CD14-positive monocyte (primary cell): ENCODE measurements at regions not wholly inside any gene's neighbourhood (a gene's known extent, or its start where the extent isn't known, plus 50 kb on each side); places are given as distances from the start of the nearest gene placed in this dataset.
"Not testable (repeated sequence)": the region's sequence is repeated elsewhere in the genome, so short reads cannot be mapped to it uniquely, and the experiment has no call there.

ENCODE experiments used
- DNase-seq, 3 donors: peaks; one replicate each; pipeline ENCODE4 v3.0.0-alpha.2; 2011 to 2022
- H2AFZ ChIP-seq: 2 replicates; pipeline ENCODE4 v1.6.0; 2012; ENCODE audit warnings: mild to moderate bottlenecking, low read depth, low read length, inconsistent platforms; ENCODE audit not compliant: insufficient read depth, poor library complexity, severe bottlenecking
- H3K27ac ChIP-seq, 2 donors: 1 replicate in 1 of 2; 2 replicates in 1 of 2; pipeline ENCODE4 v1.5.1; 2012 to 2013; ENCODE audit warnings: low read length in 2 of 2, control low read depth in 1 of 2, inconsistent platforms in 1 of 2, low read depth in 1 of 2, mild to moderate bottlenecking in 1 of 2
- H3K27me3 ChIP-seq, 2 donors: one replicate each; pipeline versions ENCODE4 v1.6.0 to v1.6.1; 2011 to 2013; ENCODE audit warnings: low read length in 2 of 2; ENCODE audit not compliant: control insufficient read depth in 2 of 2, insufficient read depth in 2 of 2
- H3K36me3 ChIP-seq, 2 donors: replicated peaks in 1 of 2; 1 replicate in 1 of 2; 2 replicates in 1 of 2; pipeline versions ENCODE4 v1.5.1 to v1.6.1; 2012 to 2013; ENCODE audit warnings: low read length in 2 of 2, control low read depth in 1 of 2, inconsistent platforms in 1 of 2, mild to moderate bottlenecking in 1 of 2; ENCODE audit not compliant: insufficient read depth in 2 of 2, control insufficient read depth in 1 of 2
- H3K4me1 ChIP-seq, 2 donors: 1 replicate in 1 of 2; 2 replicates in 1 of 2; pipeline versions ENCODE4 v1.5.1 to v1.6.1; 2012 to 2013; ENCODE audit warnings: low read length in 2 of 2, control low read depth in 1 of 2, inconsistent platforms in 1 of 2, mild to moderate bottlenecking in 1 of 2, moderate library complexity in 1 of 2; ENCODE audit not compliant: insufficient read depth in 2 of 2, control insufficient read depth in 1 of 2
- H3K4me2 ChIP-seq: replicated peaks from 2 replicates; pipeline ENCODE3; 2012; ENCODE audit warnings: low read length, moderate library complexity, mild to moderate bottlenecking; ENCODE audit not compliant: poor library complexity, severe bottlenecking; ENCODE audit errors: extremely low read depth
- H3K4me3 ChIP-seq, 3 experiments: fragments of 200-600 bp in 1 of 3; sonication (generic) in 1 of 3; replicated peaks in 1 of 3; 1 replicate in 2 of 3; 2 replicates in 1 of 3; pipeline ENCODE4 v1.5.1; 2011 to 2013; ENCODE audit warnings: low read length in 3 of 3, mild to moderate bottlenecking in 3 of 3, control low read depth in 2 of 3, low read depth in 2 of 3, inconsistent platforms in 1 of 3, moderate library complexity in 1 of 3
- H3K79me2 ChIP-seq: 2 replicates; pipeline ENCODE4 v1.6.0; 2012; ENCODE audit warnings: mild to moderate bottlenecking, control low read depth, inconsistent platforms, low read length, moderate library complexity; ENCODE audit not compliant: insufficient read depth
- H3K9ac ChIP-seq: 2 replicates; pipeline ENCODE4 v1.6.0; 2017; ENCODE audit warnings: low read length, mild to moderate bottlenecking; ENCODE audit not compliant: insufficient read depth, poor library complexity, severe bottlenecking
- H3K9me3 ChIP-seq, 2 donors: replicated peaks in 1 of 2; 1 replicate in 1 of 2; 2 replicates in 1 of 2; pipeline versions ENCODE4 v1.5.1 to v1.6.1; 2012 to 2013; ENCODE audit warnings: low read length in 2 of 2, control low read depth in 1 of 2; ENCODE audit not compliant: control insufficient read depth in 1 of 2, insufficient read depth in 1 of 2
- H4K20me1 ChIP-seq: 2 replicates; pipeline ENCODE4 v1.6.0; 2012; ENCODE audit warnings: mild to moderate bottlenecking, low read length, control low read depth, moderate library complexity; ENCODE audit not compliant: insufficient read depth
- H3K27ac Mint-ChIP-seq, 7 donors: one replicate each; pipeline ENCODE4 v1.8.0; 2020; ENCODE audit warnings: mild to moderate bottlenecking in 7 of 7, mixed read lengths in 7 of 7, moderate library complexity in 6 of 7, inconsistent platforms in 2 of 7
- H3K27me3 Mint-ChIP-seq, 3 donors: one replicate each; pipeline ENCODE4 v1.8.0; 2021 to 2022; ENCODE audit warnings: low read depth in 3 of 3, mild to moderate bottlenecking in 3 of 3, mixed read lengths in 3 of 3, moderate library complexity in 3 of 3, inconsistent platforms in 1 of 3
- H3K36me3 Mint-ChIP-seq, 2 donors: one replicate each; pipeline ENCODE4 v1.8.0; 2020; ENCODE audit warnings: mixed read lengths in 2 of 2, inconsistent platforms in 1 of 2, mild to moderate bottlenecking in 1 of 2
- H3K4me1 Mint-ChIP-seq: one replicate; pipeline ENCODE4 v1.8.0; 2020; ENCODE audit warnings: mild to moderate bottlenecking, mixed read lengths
- H3K4me3 Mint-ChIP-seq, 2 donors: one replicate each; pipeline ENCODE4 v1.8.0; 2020; ENCODE audit warnings: mild to moderate bottlenecking in 2 of 2, mixed read lengths in 2 of 2, moderate library complexity in 1 of 2
- H3K9me3 Mint-ChIP-seq, 7 donors: one replicate each; pipeline ENCODE4 v1.8.0; 2020 to 2022; ENCODE audit warnings: mixed read lengths in 7 of 7, mild to moderate bottlenecking in 6 of 7, moderate library complexity in 6 of 7, inconsistent platforms in 2 of 7
- WGBS: methylation state at CpG from one replicate; pipeline ENCODE4 v1.1.5; 2013; ENCODE audit warnings: missing lambda C conversion rate; ENCODE audit not compliant: insufficient coverage; 5-methylcytosine and 5-hydroxymethylcytosine counted together
- intact Hi-C, 2 donors: fragments of 100-400 bp; cut with micrococcal nuclease; formaldehyde crosslinking; loops; one replicate each; pipeline versions ENCODE4 v1.15.0 to v1.15.1; 2023

DNA sequence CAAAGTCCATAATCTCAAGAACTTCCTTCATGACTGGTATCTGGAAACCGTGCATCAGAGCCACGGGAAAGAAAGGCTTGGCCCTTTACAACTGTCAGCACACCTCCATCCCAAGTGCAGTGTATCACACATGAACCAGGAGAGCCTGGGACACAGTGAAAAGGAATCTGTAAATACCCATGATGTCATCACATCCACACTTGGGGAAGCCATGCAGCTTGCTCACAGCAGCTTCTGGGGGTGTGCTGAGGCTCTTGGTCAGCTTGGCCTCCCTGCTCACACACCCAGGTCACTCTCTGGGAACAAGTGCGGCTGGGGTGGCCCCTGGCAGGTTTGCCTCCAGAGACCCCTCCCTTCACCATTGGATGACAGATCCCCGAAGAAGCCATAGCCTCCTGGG is 51.6 kb upstream of the ASAH2B start:
- H3K27ac Mint-ChIP-seq, H3K9me3 ChIP-seq, H2AFZ ChIP-seq, H3K27ac ChIP-seq, H3K9ac ChIP-seq, H3K4me2 ChIP-seq, intact Hi-C loops, H3K36me3 ChIP-seq, H3K27me3 Mint-ChIP-seq, H3K27me3 ChIP-seq, H3K4me3 Mint-ChIP-seq, DNase-seq, H3K36me3 Mint-ChIP-seq, H3K4me3 ChIP-seq, H3K79me2 ChIP-seq, H3K9me3 Mint-ChIP-seq, H4K20me1 ChIP-seq, H3K4me1 Mint-ChIP-seq, H3K4me1 ChIP-seq: not testable (repeated sequence)
- WGBS: 67% methylated on average over 2 of the region's 4 CpGs

DNA sequence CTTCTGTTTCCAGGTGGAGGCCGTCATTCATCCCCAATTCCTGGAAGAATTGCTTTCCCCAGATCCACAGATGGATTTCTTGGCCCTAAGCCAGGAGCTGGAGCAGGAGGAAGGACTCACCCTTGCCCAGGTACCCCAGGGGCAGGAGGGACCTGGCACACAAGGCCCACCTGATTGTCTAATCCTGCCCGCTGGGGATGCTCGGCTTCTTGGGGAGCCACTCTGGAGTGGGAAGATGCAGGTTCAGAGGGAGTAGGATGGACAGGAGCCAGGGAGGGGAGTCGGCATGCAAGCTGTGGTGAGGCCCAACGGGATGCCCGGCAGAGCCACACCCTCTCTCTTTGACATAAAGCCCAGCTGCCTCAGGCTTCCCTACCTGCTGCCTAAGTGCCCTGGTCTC is 55.4 kb upstream of the ASAH2B start:
- H3K4me3 Mint-ChIP-seq, H3K27ac Mint-ChIP-seq, H3K27me3 Mint-ChIP-seq, H4K20me1 ChIP-seq, H3K36me3 ChIP-seq, H3K9me3 Mint-ChIP-seq, H3K4me2 ChIP-seq, H3K9ac ChIP-seq, H3K9me3 ChIP-seq, H3K4me3 ChIP-seq, H3K79me2 ChIP-seq, H3K27ac ChIP-seq, H3K4me1 Mint-ChIP-seq, DNase-seq, intact Hi-C loops, H2AFZ ChIP-seq, H3K4me1 ChIP-seq, H3K36me3 Mint-ChIP-seq, H3K27me3 ChIP-seq: not testable (repeated sequence)
- 87% methylated on average over 4 of the region's 6 CpGs for WGBS

DNA sequence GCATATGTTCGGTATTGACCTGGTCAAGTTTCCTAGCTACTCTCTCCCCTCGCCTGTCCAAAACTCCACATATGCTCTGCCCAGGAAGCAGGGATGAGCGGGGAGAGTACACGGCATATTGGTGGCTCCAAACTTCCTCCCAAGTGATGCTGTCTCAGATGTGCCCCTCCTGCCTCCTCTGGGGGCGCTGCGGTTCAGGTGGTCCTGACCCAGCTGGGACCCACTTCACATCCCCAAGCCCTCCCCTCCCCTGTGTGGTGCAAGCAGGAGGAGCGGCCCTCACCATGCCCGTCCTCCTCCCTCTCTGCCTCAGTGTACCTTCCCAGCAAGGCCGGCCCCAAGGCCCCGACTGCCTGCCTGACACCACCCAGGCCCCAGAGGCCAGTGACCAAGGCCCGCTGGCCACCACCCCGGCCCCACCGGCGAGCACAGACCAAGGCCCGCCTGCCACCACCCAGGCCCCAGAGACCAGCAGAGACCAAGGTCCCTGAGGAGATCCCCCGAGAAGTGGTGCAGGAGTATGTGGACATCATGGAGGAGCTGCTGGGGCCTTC is 56.5 kb upstream of the ASAH2B start:
- H3K9me3 ChIP-seq, H3K4me3 Mint-ChIP-seq, H3K27ac Mint-ChIP-seq, H2AFZ ChIP-seq, H3K4me1 Mint-ChIP-seq, H3K36me3 ChIP-seq, H3K4me3 ChIP-seq, H3K9ac ChIP-seq, H3K9me3 Mint-ChIP-seq, intact Hi-C loops, DNase-seq, H3K79me2 ChIP-seq, H3K4me1 ChIP-seq, H3K4me2 ChIP-seq, H3K36me3 Mint-ChIP-seq, H4K20me1 ChIP-seq, H3K27me3 Mint-ChIP-seq, H3K27ac ChIP-seq, H3K27me3 ChIP-seq: not testable (repeated sequence)
- 100% methylated on average over 1 of the region's 16 CpGs for WGBS

DNA sequence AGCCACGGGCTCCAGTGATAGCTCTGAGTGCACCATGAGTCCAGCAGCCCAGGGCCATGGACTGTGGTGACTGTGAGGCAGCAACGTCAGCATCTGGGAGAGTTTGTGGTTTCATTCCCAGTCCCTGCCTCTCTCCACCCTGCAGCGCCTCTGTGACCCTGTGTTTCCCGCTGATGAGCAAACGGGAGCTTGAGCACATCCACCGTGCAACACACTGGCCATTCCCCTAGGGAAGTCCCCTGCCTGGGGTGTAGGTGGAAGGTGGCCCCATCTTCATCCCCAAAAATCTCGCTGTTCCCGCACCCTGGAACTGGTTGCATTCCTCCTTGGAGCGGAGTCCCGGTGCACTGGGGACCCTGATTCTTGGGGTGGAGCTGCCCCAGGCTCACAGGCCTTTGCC is 56.9 kb upstream of the SGMS1 start:
- H3K4me3 ChIP-seq, H3K27ac Mint-ChIP-seq: not testable (repeated sequence)
- 100% methylated on average over 1 of the region's 10 CpGs for WGBS

More for the DNA sequence above, 56.9 kb upstream of the SGMS1 start:
- H3K4me2 ChIP-seq, H3K27me3 ChIP-seq, H3K9me3 Mint-ChIP-seq, H3K4me3 Mint-ChIP-seq, DNase-seq, H3K9ac ChIP-seq, H3K9me3 ChIP-seq, intact Hi-C loops, H3K27ac ChIP-seq, H3K4me1 Mint-ChIP-seq, H3K79me2 ChIP-seq, H2AFZ ChIP-seq, H4K20me1 ChIP-seq, H3K27me3 Mint-ChIP-seq, H3K4me1 ChIP-seq, H3K36me3 Mint-ChIP-seq, H3K36me3 ChIP-seq: not testable (repeated sequence)
